Activated T-cell treated with anti-CD3 and anti-CD28 coated beads, Interleukin-2, amount 50 U/mL, for 1 hour (primary cell): ENCODE measurements at regions not wholly inside any gene's neighbourhood (a gene's known extent, or its start where the extent isn't known, plus 50 kb on each side); places are given as distances from the start of the nearest gene placed in this dataset.

Experiments used
- DNase-seq: peaks from one replicate; pipeline ENCODE4 v3.0.0-alpha.2; 2020

GRCh38 chr13:106433066-106433465 is 102.4 kb downstream of the EFNB2 start:
- DNase-seq, result no peak

- no peak for DNase-seq
Observed at GRCh38 chr13:106432636-106433035, 102.8 kb downstream of the EFNB2 start.

GRCh38 chr13:106426909-106427308 is 108.6 kb downstream of the EFNB2 start:
- DNase-seq, result no peak

GRCh38 chr13:106425661-106426060 is 109.8 kb downstream of the EFNB2 start:
- DNase-seq, result no peak

- no peak for DNase-seq
Observed at GRCh38 chr13:106424805-106425204, 110.7 kb downstream of the EFNB2 start.

- DNase-seq, result no peak
Observed at GRCh38 chr13:106423530-106423929, 111.9 kb downstream of the EFNB2 start.

GRCh38 chr13:106418556-106418955 is 116.9 kb downstream of the EFNB2 start:
- no peak for DNase-seq

GRCh38 chr13:106417467-106418110 is 117.9 kb downstream of the EFNB2 start:
- DNase-seq, result no peak

GRCh38 chr13:106416645-106417044 is 118.8 kb downstream of the EFNB2 start:
- DNase-seq, result no peak

GRCh38 chr13:106415971-106416370 is 119.5 kb downstream of the EFNB2 start:
- DNase-seq, result no peak

- no peak for DNase-seq
Observed at GRCh38 chr13:106415442-106415841, 120.0 kb downstream of the EFNB2 start.

GRCh38 chr13:106407338-106407737 is 128.1 kb downstream of the EFNB2 start:
- no peak for DNase-seq

- no peak for DNase-seq
Observed at GRCh38 chr13:106405731-106406130, 129.7 kb downstream of the EFNB2 start.

- DNase-seq, result no peak
Observed at GRCh38 chr13:106403280-106403679, 132.2 kb downstream of the EFNB2 start.

- DNase-seq, result no peak
Observed at GRCh38 chr13:106402866-106403265, 132.6 kb downstream of the EFNB2 start.

GRCh38 chr13:106401081-106401480 is 134.4 kb downstream of the EFNB2 start:
- DNase-seq, result no peak

- no peak for DNase-seq
Observed at GRCh38 chr13:106400289-106400688, 135.2 kb downstream of the EFNB2 start.

GRCh38 chr13:106398289-106398688 is 137.2 kb downstream of the EFNB2 start:
- DNase-seq, result no peak

GRCh38 chr13:106393776-106394175 is 141.7 kb downstream of the EFNB2 start:
- no peak for DNase-seq

- no peak for DNase-seq
Observed at GRCh38 chr13:106391681-106392080, 143.8 kb downstream of the EFNB2 start.

GRCh38 chr13:106391271-106391670 is 144.2 kb downstream of the EFNB2 start:
- no peak for DNase-seq

GRCh38 chr13:106390367-106390766 is 145.1 kb downstream of the EFNB2 start:
- no peak for DNase-seq

GRCh38 chr13:106385654-106386053 is 149.8 kb downstream of the EFNB2 start:
- DNase-seq, result no peak

GRCh38 chr13:106384516-106384915 is 150.9 kb downstream of the EFNB2 start:
- DNase-seq, result no peak

GRCh38 chr13:106383791-106384190 is 151.7 kb downstream of the EFNB2 start:
- no peak for DNase-seq
